LNCaP clone FGC (cell line): ENCODE measurements at regions not wholly inside any gene's neighbourhood (a gene's known extent, or its start where the extent isn't known, plus 50 kb on each side); places are given as distances from the start of the nearest gene placed in this dataset.
"Not testable (repeated sequence)": the region's sequence is repeated elsewhere in the genome, so short reads cannot be mapped to it uniquely, and the experiment has no call there.

ENCODE experiments used
- DNase-seq: peaks from one replicate; pipeline ENCODE4 v3.0.0-alpha.2; 2011; ENCODE audit warnings: low read depth
- H3K4me3 ChIP-seq: 2 replicates; pipeline ENCODE4 v1.5.1; 2011; ENCODE audit warnings: mild to moderate bottlenecking, low read depth, low read length, control low read depth
- CTCF ChIP-seq: IDR thresholded peaks from 2 replicates; pipeline ENCODE4 v1.5.1; 2012; ENCODE audit warnings: mild to moderate bottlenecking; ENCODE audit not compliant: control insufficient read depth, insufficient read depth; ENCODE audit errors: extremely low read depth

- no peak for TF ChIP-seq CTCF
- H3K4me3 ChIP-seq: no peak overlapping the region
- DNase-seq: no peak
These were observed 97.2 kb upstream of the KITLG start for GRCh38 chr12:88677464-88677863.

- DNase-seq, H3K4me3 ChIP-seq: not testable (repeated sequence)
These were observed 87.3 kb upstream of the KITLG start for GRCh38 chr12:88667615-88668014.

- TF ChIP-seq CTCF: no peak
- no peak for DNase-seq
These were observed 84.8 kb upstream of the KITLG start for GRCh38 chr12:88665071-88665470.

GRCh38 chr12:88662961-88663360, 82.7 kb upstream of the KITLG start:
- H3K4me3 ChIP-seq: no peak overlapping the region
- no peak for DNase-seq
- TF ChIP-seq CTCF: no peak

More at GRCh38 chr12:88665071-88665470, 84.8 kb upstream of the KITLG start:
- no peak overlapping the region for H3K4me3 ChIP-seq

GRCh38 chr12:88662093-88662492, 81.8 kb upstream of the KITLG start:
- no peak overlapping the region for H3K4me3 ChIP-seq
- no peak for DNase-seq
- TF ChIP-seq CTCF: no peak

- DNase-seq: no peak
- no peak overlapping the region for H3K4me3 ChIP-seq
- no peak for TF ChIP-seq CTCF
These were observed 77.7 kb upstream of the KITLG start for GRCh38 chr12:88658009-88658408.

- no peak overlapping the region for H3K4me3 ChIP-seq
- no peak for TF ChIP-seq CTCF
- no peak for DNase-seq
These were observed 70.4 kb upstream of the KITLG start for GRCh38 chr12:88650715-88651114.
